Fibroblast of skin of right quadriceps (primary cell): ENCODE measurements at regions not wholly inside any gene's neighbourhood (a gene's known extent, or its start where the extent isn't known, plus 50 kb on each side); places are given as distances from the start of the nearest gene placed in this dataset.
"Not testable (repeated sequence)": the region's sequence is repeated elsewhere in the genome, so short reads cannot be mapped to it uniquely, and the experiment has no call there.

Experiments used
- DNase-seq: peaks from one replicate; pipeline ENCODE4 v3.0.0-alpha.2; 2013

GRCh38 chr13:23947893-23948292, 50.6 kb upstream of the C1QTNF9B start:
- no peak for DNase-seq

DNA sequence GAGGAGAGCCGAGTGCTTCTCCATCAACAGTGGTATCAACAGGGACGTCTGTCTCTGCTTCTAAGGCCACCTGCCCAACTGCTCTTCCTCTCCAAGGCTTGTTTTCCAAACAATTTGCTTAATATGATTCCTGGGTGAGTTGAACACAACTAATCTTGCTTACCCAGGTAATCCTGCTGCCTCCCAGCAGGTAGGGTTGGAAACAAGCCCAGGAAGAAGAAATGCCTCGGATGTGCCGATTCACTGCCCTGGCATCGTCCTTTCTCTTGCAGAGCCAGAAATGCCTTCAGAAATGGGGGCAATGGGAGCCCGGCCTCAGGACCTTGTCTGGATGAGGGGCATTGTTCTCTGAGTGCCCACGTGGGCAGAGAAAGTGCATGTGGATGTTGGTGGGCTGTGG, 51.9 kb upstream of the C1QTNF9B start:
- DNase-seq = no peak

DNA sequence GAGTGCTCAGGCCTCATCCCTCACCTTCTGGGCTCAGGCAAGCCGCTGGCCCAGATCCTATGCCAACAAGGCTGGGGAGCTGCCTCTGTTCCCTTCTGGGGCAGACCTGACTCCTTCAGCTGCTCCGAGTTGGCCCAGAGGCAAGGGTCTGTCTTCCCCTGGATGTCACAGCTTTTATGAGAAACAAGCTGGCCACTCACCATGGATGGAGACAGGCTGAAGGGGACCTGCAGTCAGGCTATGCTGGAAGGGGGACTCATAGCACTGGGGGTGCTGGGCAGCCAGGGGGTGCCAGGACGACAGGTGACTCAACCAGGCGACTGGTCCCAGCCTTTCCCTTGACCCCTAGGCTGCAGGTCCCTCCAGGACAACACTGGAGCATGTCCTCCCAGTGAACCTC, 52.4 kb upstream of the C1QTNF9B start:
- DNase-seq = no peak

- no peak for DNase-seq
These were observed 53.6 kb upstream of the C1QTNF9B start for GRCh38 chr13:23950736-23951510.

DNA sequence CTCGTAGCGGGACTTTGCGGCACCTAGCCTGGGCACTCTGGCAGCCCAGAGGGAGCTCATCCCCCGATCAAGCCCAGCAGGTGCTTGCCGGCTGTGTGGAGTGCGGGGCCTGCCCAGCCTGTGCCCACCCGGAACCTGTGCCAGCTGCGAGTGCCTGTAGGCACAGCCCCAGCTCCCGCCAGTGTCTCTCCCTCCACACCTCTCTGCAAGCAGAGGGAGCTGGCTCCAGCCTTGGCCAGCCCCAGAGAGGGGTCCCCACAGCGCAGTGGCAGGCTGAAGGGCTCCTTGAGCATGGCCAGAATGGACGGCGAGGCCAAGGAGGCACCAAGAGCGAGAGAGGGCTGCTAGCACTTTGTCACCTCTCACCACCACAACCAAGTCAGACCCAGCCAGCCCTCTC, 55.5 kb upstream of the C1QTNF9B start:
- DNase-seq = no peak

DNA sequence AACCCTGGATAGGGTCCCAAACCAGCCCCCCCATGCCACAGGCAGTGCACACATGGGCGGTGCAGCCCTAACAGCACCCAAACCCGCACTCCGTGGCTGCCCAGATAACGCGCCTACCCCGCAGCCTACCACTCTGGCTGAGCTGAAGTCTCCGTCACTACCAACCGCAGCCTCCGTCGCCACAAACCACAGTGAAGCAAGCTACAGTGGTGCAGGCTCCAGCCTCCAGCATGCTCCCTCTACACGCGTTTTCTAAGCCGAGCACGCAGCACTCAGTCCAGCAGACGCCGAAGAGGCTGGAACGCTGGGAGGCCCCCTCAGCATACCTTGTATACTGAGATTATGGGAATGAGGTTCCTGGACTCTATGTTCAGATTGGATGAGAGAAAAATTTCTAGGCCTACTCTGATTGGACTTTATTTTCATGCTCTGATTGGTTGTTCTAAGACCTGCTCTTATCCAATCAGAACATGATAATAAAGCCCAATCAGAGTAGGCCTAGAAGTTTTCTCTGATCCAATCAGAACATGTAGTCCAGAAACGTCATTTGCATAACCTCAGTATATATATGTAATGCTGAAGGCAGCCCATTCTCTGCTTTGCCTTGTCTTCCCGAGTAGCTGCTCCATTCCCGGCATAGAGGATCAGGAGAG, 56.7 kb upstream of the C1QTNF9B start:
- DNase-seq = no peak

GRCh38 chr13:23955064-23955463, 57.8 kb upstream of the C1QTNF9B start:
- DNase-seq = no peak

DNA sequence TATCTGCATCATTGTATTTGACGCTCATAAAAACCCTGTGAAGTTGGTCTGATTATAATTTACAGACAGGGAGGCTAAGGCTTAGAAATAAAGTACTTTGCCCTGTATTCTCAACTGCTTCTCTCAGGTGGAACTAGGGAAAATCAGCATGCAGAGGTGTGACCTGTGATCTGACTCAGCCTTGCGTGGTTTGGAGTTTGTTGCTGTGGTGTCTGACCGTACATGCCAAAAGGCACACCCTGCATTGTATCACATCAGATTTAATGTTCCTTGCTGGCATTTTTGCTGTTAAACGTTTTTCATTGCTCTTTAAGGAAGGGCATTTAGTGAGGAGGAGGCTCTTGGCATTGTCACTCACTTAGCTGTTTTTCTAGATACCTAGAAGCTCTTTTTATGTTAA, 58.8 kb upstream of the C1QTNF9B start:
- DNase-seq = peak; percentile 35

GRCh38 chr13:23957981-23958380, 60.7 kb upstream of the C1QTNF9B start:
- no peak for DNase-seq

- peak; percentile 25 for DNase-seq
These were observed 62.0 kb upstream of the C1QTNF9B start for GRCh38 chr13:23959231-23959862.

GRCh38 chr13:23960566-23961156, 63.4 kb upstream of the C1QTNF9B start:
- DNase-seq = peak; percentile 53

- DNase-seq = no peak
These were observed 66.1 kb upstream of the C1QTNF9B start for GRCh38 chr13:23963184-23963931.

- DNase-seq = no peak
These were observed 66.6 kb upstream of the C1QTNF9B start for GRCh38 chr13:23963947-23964346.

DNA sequence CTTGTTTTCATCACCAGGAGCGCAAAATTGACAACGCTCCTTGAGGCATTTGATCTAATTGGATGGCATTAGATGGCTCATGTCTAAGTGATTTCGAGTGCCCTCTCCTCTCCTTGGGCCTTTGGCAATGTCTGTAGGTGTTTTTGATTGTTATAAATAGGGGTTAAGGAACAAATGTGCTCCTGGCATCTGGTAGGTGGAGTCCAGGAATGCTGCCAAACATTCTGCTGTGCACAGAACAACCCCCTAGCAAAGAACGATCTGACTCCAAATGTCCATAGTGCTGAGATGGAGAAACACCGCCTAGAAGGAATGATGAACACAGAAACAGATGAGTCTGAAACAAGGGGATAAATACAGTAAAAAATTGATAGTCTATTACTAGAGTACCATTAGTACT, 68.0 kb upstream of the C1QTNF9B start:
- DNase-seq = no peak

GRCh38 chr13:23966221-23966690, 69.0 kb upstream of the C1QTNF9B start:
- no peak for DNase-seq

- DNase-seq = no peak
These were observed 69.7 kb upstream of the C1QTNF9B start for GRCh38 chr13:23966691-23967615.

DNA sequence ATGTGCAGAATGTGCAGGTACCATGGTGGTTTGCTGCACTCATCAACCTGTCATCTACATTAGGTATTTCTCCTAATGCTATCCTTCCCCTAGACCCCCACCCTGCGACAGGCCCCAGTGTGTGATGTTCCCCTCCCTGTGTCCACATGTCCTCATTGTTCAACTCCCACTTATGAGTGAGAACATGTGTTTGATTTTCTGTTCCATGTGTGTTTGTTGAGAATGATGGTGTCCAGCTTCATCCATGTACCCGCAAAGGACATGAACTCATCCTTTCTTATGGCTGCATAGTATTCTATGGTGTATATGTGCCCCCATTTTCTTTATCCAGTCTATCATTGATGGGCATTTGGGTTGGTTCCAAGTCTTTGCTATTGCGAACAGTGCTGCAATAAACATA, 70.5 kb upstream of the C1QTNF9B start:
- DNase-seq = not testable (repeated sequence)

DNA sequence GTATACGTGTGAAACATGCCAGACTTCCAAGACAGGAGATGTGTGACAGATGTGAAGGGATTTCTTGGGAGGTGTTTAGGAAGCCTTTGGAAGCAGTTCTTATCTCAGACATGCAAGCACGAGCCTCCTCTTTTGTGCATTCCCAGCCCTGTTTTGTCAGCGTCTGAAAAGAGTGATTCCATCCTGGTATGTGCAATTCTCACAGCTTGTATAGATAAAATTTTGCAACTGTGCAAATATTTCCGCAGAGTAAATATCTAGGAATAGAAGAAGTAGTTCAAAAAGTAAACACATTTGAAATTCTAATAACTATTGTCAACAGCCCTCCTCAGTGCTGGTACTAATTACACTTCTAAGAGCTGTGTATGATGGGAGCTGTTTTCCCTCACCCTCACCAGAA, 72.3 kb upstream of the C1QTNF9B start:
- DNase-seq = peak; percentile 47

DNA sequence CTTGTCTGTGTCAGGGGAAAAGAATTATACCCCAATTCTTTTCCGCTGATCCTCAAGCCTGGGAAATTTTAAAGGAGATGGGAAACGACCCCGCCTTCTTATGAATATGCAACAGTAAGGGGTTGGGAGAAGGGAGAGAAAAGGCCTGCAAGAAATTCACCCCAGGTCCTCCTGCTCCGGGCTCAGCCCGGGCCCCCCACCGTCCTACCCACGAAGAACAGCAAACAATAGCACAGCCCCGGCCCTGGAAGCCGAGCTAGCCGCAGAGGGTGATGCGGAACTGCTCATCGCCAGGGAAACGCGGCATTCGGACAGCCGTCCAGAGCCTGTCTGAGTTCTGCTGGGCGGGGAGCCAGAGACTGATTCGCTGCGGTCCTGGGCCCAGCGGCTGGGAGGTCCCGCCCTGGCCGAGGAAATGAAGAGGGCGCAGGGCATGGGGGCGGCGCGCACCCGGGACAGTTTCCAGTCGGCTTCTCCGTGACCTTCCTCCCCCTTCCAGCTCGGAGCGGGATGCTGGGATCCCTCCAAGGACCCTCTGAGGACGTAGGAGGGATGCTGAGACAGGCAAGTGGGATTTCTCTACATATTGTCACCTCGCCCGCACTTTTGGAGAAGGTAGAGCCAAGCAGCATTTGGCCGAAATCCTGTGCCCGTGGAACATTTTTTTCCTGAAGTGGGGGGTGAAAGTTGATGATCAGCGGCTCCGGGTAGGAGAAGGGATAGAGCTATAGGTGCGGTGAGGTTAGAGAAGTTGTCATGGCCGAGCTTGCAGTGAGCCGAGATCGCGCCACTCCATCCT, 82.3 kb upstream of the C1QTNF9B start:
- peak; percentile 65 for DNase-seq

GRCh38 chr13:23980160-23980551, 82.9 kb upstream of the C1QTNF9B start:
- DNase-seq = peak; percentile 77

GRCh38 chr13:23983671-23984070, 86.4 kb upstream of the C1QTNF9B start:
- no peak for DNase-seq
